ENCODE measurements at regions not wholly inside any gene's neighbourhood (a gene's known extent, or its start where the extent isn't known, plus 50 kb on each side); places are given as distances from the start of the nearest gene placed in this dataset.

DNA sequence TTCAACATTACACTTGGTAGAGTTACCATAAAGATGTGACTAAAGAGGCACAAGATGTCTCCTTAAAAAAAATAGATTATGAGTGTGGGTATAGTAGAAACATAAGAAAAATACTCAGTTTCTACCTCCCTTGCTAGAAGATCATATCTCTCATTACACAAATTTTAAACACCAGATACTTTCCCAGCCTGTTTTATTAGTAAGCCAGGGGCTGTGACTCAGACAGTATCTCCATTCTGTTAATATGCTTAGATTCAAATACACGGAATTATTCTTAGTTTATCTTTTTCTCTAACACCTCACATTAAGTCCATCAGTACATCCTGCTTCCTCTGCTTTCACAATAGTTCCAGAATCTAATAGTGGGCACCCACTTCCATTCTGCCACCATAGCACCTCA is 561.8 kb upstream of the ADAMTS5 start (continued):
- TF ChIP-seq EZH2 (IDR thresholded peaks at IDR 0.05; ENCODE audit: low read depth, unreplicated experiment), result no peak
- no peak for TF ChIP-seq EZH2phosphoT487 (IDR thresholded peaks at IDR 0.05; ENCODE audit: unreplicated experiment)
- no peak for TF ChIP-seq NANOG (IDR thresholded peaks at IDR 0.05; ENCODE audit: borderline replicate concordance)
- TF ChIP-seq ETS1 (IDR thresholded peaks at IDR 0.05), result no peak
- no peak for TF ChIP-seq CTCF (conservative IDR thresholded peaks at IDR 0.05; ENCODE audit: low read depth in 2 of 2)
- no peak for TF ChIP-seq POLR2AphosphoS5 (IDR thresholded peaks at IDR 0.05; ENCODE audit: low read depth)

DNA sequence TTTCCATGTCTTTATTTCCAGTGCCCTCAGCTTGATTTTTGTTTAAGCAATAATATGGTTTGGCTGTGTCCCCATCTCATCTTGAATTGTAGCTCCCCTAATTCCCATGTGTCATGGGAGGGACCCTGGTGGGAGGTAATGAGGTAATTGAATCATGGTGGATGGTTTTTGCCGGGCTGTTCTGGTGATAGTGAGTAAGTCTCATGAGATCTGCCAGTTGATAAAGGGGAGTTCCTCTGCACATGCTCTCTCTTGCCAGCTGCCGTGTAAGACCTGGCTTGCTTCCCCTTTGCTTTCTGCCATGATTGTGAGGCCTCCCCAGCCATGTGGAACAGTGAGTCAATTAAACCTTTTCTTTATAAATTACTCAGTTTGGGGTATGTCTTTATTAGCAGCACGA is 559.6 kb upstream of the ADAMTS5 start:
- Histone ChIP-seq H4K20me1 (replicated peaks; ENCODE audit: insufficient read depth) (no peaks in the 10 kb centered on the region), H3K4me2 (no peak overlapping the region), H3K27ac (ENCODE audit: low read depth) (no peak overlapping the region), H2AFZ (peak overlapping the region; percentile 73), H3F3A (replicated peaks; ENCODE audit: low read depth) (no peaks in the 10 kb centered on the region), H3K4me3 (no peak overlapping the region), H3K79me2 (replicated peaks; ENCODE audit: insufficient read depth) (no peaks in the 10 kb centered on the region), H3K4me1 (ENCODE audit: insufficient read depth) (no peaks in the 10 kb centered on the region), H3K9me2 (ENCODE audit: insufficient read depth) (0 out of 2 replicates have a peak, but pooled peaks cover 3% of the 10 kb centered on the region), H3K36me3 (ENCODE audit: insufficient read depth) (no peaks in the 10 kb centered on the region), H3K27me3 (ENCODE audit: insufficient read depth) (no peaks in the 10 kb centered on the region)
- ATAC-seq (no peak), DNase-seq (ENCODE audit: low spot score) (no peak)
- Mint-ChIP-seq H3K4me1 (peaks cover 4% of the 10 kb centered on the region; the same call in 2 of the 3 replicates), H3K4me3 (no peak overlapping the region), H3K36me3 (ENCODE audit: low read depth) (peaks cover 6% of the 10 kb centered on the region; the same call in 1 of the 3 replicates), H3K9me3 (peaks cover 10% of the 10 kb centered on the region; the same call in 2 of the 3 replicates), H3K27ac (no peak overlapping the region), H3K27me3 (ENCODE audit: insufficient read depth, low read depth, poor library complexity) (no peaks in the 10 kb centered on the region)
- TF ChIP-seq ETS1 (IDR thresholded peaks at IDR 0.05) (no peak), EZH2phosphoT487 (IDR thresholded peaks at IDR 0.05; ENCODE audit: unreplicated experiment) (no peak)
- TF ChIP-seq, protein P1, sequence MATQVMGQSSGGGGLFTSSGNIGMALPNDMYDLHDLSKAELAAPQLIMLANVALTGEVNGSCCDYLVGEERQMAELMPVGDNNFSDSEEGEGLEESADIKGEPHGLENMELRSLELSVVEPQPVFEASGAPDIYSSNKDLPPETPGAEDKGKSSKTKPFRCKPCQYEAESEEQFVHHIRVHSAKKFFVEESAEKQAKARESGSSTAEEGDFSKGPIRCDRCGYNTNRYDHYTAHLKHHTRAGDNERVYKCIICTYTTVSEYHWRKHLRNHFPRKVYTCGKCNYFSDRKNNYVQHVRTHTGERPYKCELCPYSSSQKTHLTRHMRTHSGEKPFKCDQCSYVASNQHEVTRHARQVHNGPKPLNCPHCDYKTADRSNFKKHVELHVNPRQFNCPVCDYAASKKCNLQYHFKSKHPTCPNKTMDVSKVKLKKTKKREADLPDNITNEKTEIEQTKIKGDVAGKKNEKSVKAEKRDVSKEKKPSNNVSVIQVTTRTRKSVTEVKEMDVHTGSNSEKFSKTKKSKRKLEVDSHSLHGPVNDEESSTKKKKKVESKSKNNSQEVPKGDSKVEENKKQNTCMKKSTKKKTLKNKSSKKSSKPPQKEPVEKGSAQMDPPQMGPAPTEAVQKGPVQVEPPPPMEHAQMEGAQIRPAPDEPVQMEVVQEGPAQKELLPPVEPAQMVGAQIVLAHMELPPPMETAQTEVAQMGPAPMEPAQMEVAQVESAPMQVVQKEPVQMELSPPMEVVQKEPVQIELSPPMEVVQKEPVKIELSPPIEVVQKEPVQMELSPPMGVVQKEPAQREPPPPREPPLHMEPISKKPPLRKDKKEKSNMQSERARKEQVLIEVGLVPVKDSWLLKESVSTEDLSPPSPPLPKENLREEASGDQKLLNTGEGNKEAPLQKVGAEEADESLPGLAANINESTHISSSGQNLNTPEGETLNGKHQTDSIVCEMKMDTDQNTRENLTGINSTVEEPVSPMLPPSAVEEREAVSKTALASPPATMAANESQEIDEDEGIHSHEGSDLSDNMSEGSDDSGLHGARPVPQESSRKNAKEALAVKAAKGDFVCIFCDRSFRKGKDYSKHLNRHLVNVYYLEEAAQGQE (IDR thresholded peaks at IDR 0.05; ENCODE audit: unreplicated experiment), result no peak

Measured in GM23338 (cell line).